H1 (cell line): ENCODE measurements at regions not wholly inside any gene's neighbourhood (a gene's known extent, or its start where the extent isn't known, plus 50 kb on each side); places are given as distances from the start of the nearest gene placed in this dataset.

Experiments
- CTCF ChIA-PET: fragments of 300-600 bp; sonication (Branson Sonifier 250); formaldehyde crosslinking; loops from one replicate; lab custom pipeline; 2021; ENCODE audit not compliant: partially characterized antibody; lab: Charles Lee
- POLR2A ChIA-PET: fragments of 300-600 bp; sonication (Branson Sonifier 250); formaldehyde crosslinking; loops from one replicate; lab custom pipeline; 2021; ENCODE audit warnings: inconsistent platforms; ENCODE audit not compliant: partially characterized antibody; lab: Charles Lee
- DNase-seq, 2 experiments: peaks; one replicate each; pipeline versions ENCODE4 v3.0.0 to v3.0.0-alpha.2; 2010 to 2022; ENCODE audit warnings: low spot score in 2 of 2, low read depth in 1 of 2, mixed read lengths in 1 of 2
- FAIRE-seq: peaks from 2 replicates; lab custom pipeline; 2011; peaks lifted over from hg19 to GRCh38; lab: Jason Lieb, UNC
- H2AFZ ChIP-seq: 2 replicates; pipeline ENCODE4 v1.8.1; 2012; ENCODE audit warnings: low read length, inconsistent platforms
- H2AK5ac ChIP-seq: 2 replicates; pipeline ENCODE4 v1.6.1; 2013; ENCODE audit warnings: low read depth, low read length
- H2BK120ac ChIP-seq: replicated peaks from 2 replicates; pipeline ENCODE3; 2013; ENCODE audit warnings: low read depth, low read length, inconsistent platforms
- H2BK12ac ChIP-seq: 2 replicates; pipeline ENCODE4 v1.6.1; 2013; ENCODE audit warnings: low read depth, low read length
- H2BK15ac ChIP-seq: 2 replicates; pipeline ENCODE4 v1.6.1; 2013; ENCODE audit warnings: low read length
- H2BK20ac ChIP-seq: 2 replicates; pipeline ENCODE4 v1.6.1; 2013; ENCODE audit warnings: low read length
- H2BK5ac ChIP-seq: 2 replicates; pipeline ENCODE4 v1.6.1; 2013; ENCODE audit warnings: low read depth, low read length
- H3K14ac ChIP-seq: 2 replicates; pipeline ENCODE4 v1.6.1; 2013; ENCODE audit warnings: inconsistent platforms; ENCODE audit not compliant: insufficient read length
- H3K18ac ChIP-seq: 2 replicates; pipeline ENCODE4 v1.6.1; 2013; ENCODE audit warnings: low read length; ENCODE audit errors: extremely low read depth
- H3K23ac ChIP-seq: 2 replicates; pipeline ENCODE4 v1.6.1; 2013; ENCODE audit warnings: inconsistent platforms; ENCODE audit not compliant: insufficient read length
- H3K23me2 ChIP-seq: 2 replicates; pipeline ENCODE4 v1.6.1; 2013; ENCODE audit warnings: low read depth, low read length
- H3K27ac ChIP-seq: 2 replicates; pipeline ENCODE4 v1.6.1; 2011; ENCODE audit warnings: low read depth, low read length, inconsistent platforms
- H3K27me3 ChIP-seq, 4 experiments: replicated peaks in 1 of 4; 1 replicate in 1 of 4; 2 replicates in 3 of 4; pipeline versions ENCODE4 v1.6.1 to v1.8.1; 2011 to 2013; ENCODE audit warnings: low read length in 3 of 4, mild to moderate bottlenecking in 3 of 4, inconsistent platforms in 2 of 4, mixed read lengths in 2 of 4, moderate library complexity in 1 of 4; ENCODE audit not compliant: control insufficient read depth in 3 of 4, insufficient read depth in 3 of 4; ENCODE audit errors: extremely low read depth in 1 of 4
- H3K36me3 ChIP-seq, 4 experiments: 2 replicates each; pipeline versions ENCODE4 v1.6.1 to v1.8.1; 2011 to 2013; ENCODE audit warnings: mild to moderate bottlenecking in 4 of 4, low read length in 3 of 4, moderate library complexity in 2 of 4, control low read depth in 1 of 4, inconsistent platforms in 1 of 4; ENCODE audit not compliant: insufficient read depth in 4 of 4, control insufficient read depth in 2 of 4
- H3K4ac ChIP-seq: replicated peaks from 2 replicates; pipeline ENCODE3; 2013; ENCODE audit warnings: low read length, low read depth, mixed read lengths, inconsistent platforms; ENCODE audit not compliant: insufficient read length
- H3K4me1 ChIP-seq, 4 experiments: replicated peaks in 1 of 4; 1 replicate in 1 of 4; 2 replicates in 3 of 4; pipeline versions ENCODE4 v1.6.1 to v1.8.1; 2011 to 2013; ENCODE audit warnings: low read length in 3 of 4, inconsistent platforms in 2 of 4, mixed read lengths in 1 of 4; ENCODE audit not compliant: insufficient read depth in 4 of 4, control insufficient read depth in 3 of 4
- H3K4me2 ChIP-seq, 2 experiments: 2 replicates each; pipeline versions ENCODE4 v1.6.1 to v1.8.1; 2011 to 2013; ENCODE audit warnings: low read depth in 2 of 2, low read length in 2 of 2, control low read depth in 1 of 2, inconsistent platforms in 1 of 2, mild to moderate bottlenecking in 1 of 2; ENCODE audit not compliant: insufficient read depth in 1 of 2
- H3K4me3 ChIP-seq, 4 experiments: fragments of 200-600, 300-600 bp in 1 of 4; sonication (generic), shearing (Covaris generic), sonication (Bioruptor Twin) in 1 of 4; 2 replicates each; pipeline versions ENCODE4 v1.5.1 to v1.8.1; 2011 to 2016; ENCODE audit warnings: low read length in 4 of 4, low read depth in 3 of 4, control low read depth in 2 of 4, inconsistent platforms in 2 of 4, mild to moderate bottlenecking in 2 of 4, mixed read lengths in 1 of 4, moderate library complexity in 1 of 4; ENCODE audit not compliant: insufficient read depth in 2 of 4; ENCODE audit errors: extremely low read depth in 1 of 4
- H3K56ac ChIP-seq: replicated peaks from 2 replicates; pipeline ENCODE3; 2013; ENCODE audit warnings: low read depth, mild to moderate bottlenecking, mixed read lengths, low read length, inconsistent platforms; ENCODE audit not compliant: insufficient read length
- H3K79me1 ChIP-seq: 2 replicates; pipeline ENCODE4 v1.6.1; 2013; ENCODE audit warnings: low read depth, low read length, control low read depth
- H3K79me2 ChIP-seq, 2 experiments: 2 replicates each; pipeline versions ENCODE4 v1.6.1 to v1.8.1; 2012 to 2013; ENCODE audit warnings: low read length in 2 of 2, mild to moderate bottlenecking in 2 of 2, inconsistent platforms in 1 of 2; ENCODE audit not compliant: insufficient read depth in 2 of 2, control insufficient read depth in 1 of 2
- H3K9ac ChIP-seq, 4 experiments: replicated peaks in 1 of 4; 1 replicate in 1 of 4; 2 replicates in 3 of 4; pipeline versions ENCODE4 v1.6.1 to v1.8.1; 2011 to 2013; ENCODE audit warnings: low read depth in 3 of 4, low read length in 3 of 4, control low read depth in 2 of 4, mild to moderate bottlenecking in 2 of 4, moderate library complexity in 2 of 4, inconsistent platforms in 1 of 4; ENCODE audit errors: extremely low read depth in 1 of 4
- H3K9me3 ChIP-seq, 2 experiments: 2 replicates each; pipeline versions ENCODE4 v1.6.1 to v1.8.1; 2012 to 2013; ENCODE audit warnings: mild to moderate bottlenecking in 2 of 2, moderate library complexity in 2 of 2, control low read depth in 1 of 2, inconsistent platforms in 1 of 2, low read depth in 1 of 2, low read length in 1 of 2, mixed read lengths in 1 of 2; ENCODE audit not compliant: insufficient read depth in 2 of 2
- H4K20me1 ChIP-seq, 2 experiments: replicated peaks in 1 of 2; 2 replicates each; pipeline versions ENCODE3 to v1.8.1; 2011 to 2013; ENCODE audit warnings: inconsistent platforms in 2 of 2, low read length in 2 of 2, mild to moderate bottlenecking in 1 of 2; ENCODE audit not compliant: insufficient read depth in 2 of 2, control insufficient read depth in 1 of 2
- H4K5ac ChIP-seq: 2 replicates; pipeline ENCODE4 v1.6.1; 2013; ENCODE audit warnings: low read length, low read depth, mixed read lengths, inconsistent platforms; ENCODE audit not compliant: insufficient read length
- H4K8ac ChIP-seq: 2 replicates; pipeline ENCODE4 v1.8.0; 2013; ENCODE audit warnings: mild to moderate bottlenecking, moderate library complexity, low read length, inconsistent platforms; ENCODE audit not compliant: insufficient read depth; ENCODE audit errors: extremely low read depth
- H4K91ac ChIP-seq: replicated peaks from 2 replicates; pipeline ENCODE3; 2013; ENCODE audit warnings: low read length, mixed read lengths, inconsistent platforms; ENCODE audit not compliant: insufficient read length
- BRCA1 ChIP-seq: IDR thresholded peaks from 2 replicates; pipeline ENCODE4 v1.6.1; 2012; ENCODE audit warnings: low read depth, low read length, improper control_type of control experiment
- CBX8 ChIP-seq: fragments of 300-800, 300-1000 bp; sonication (generic); IDR thresholded peaks from 2 replicates; pipeline ENCODE4 v1.7.1; 2016; ENCODE audit warnings: low read depth, low read length, borderline replicate concordance
- RXRA ChIP-seq: IDR thresholded peaks from 2 replicates; pipeline ENCODE4 v1.6.1; 2011; ENCODE audit warnings: low read depth, mild to moderate bottlenecking, low read length, moderate library complexity; ENCODE audit not compliant: insufficient read depth
- SAP30 ChIP-seq: fragments of 300-600 bp; sonication (generic); IDR thresholded peaks from 2 replicates; pipeline ENCODE4 v1.7.1; 2012; ENCODE audit warnings: low read length, moderate library complexity, mild to moderate bottlenecking, inconsistent platforms; ENCODE audit not compliant: insufficient read depth, insufficient replicate concordance
- SIN3A ChIP-seq, 2 experiments: IDR thresholded peaks in 1 of 2; conservative IDR thresholded peaks in 1 of 2; 2 replicates each; pipeline ENCODE4 v1.6.1; 2011 to 2012; ENCODE audit warnings: low read length in 2 of 2, improper control_type of control experiment in 1 of 2, low read depth in 1 of 2, mild to moderate bottlenecking in 1 of 2
- SP1 ChIP-seq: IDR thresholded peaks from 2 replicates; pipeline ENCODE4 v1.6.1; 2011; ENCODE audit warnings: low read depth, low read length
- SP4 ChIP-seq: IDR thresholded peaks from 2 replicates; pipeline ENCODE4 v1.6.1; 2012; ENCODE audit warnings: low read length, inconsistent platforms
- SUZ12 ChIP-seq: fragments of 200-600 bp; sonication (generic); IDR thresholded peaks from 2 replicates; pipeline ENCODE4 v1.6.1; 2012; ENCODE audit warnings: mild to moderate bottlenecking, inconsistent platforms, low read length, moderate library complexity, mixed read lengths
- WGBS, 2 experiments: shearing (Covaris generic) in 1 of 2; methylation state at CpG; one replicate each; pipeline versions ENCODE4 v1.1.6 to v1.1.7; 2013 to 2015; ENCODE audit warnings: low lambda C conversion rate in 2 of 2, mixed read lengths in 2 of 2, inconsistent platforms in 1 of 2, low coverage in 1 of 2, missing lambda C conversion rate in 1 of 2; ENCODE audit not compliant: insufficient replicate concordance in 2 of 2, insufficient coverage in 1 of 2, insufficient read length in 1 of 2; ENCODE audit errors: extremely low coverage in 1 of 2, missing lambda C conversion rate in 1 of 2; 5-methylcytosine and 5-hydroxymethylcytosine counted together
- TF ChIP-seq, protein P1 (sequence below): IDR thresholded peaks from 2 replicates; pipeline ENCODE4 v1.6.1; 2011; ENCODE audit warnings: low read depth, mild to moderate bottlenecking, low read length; ENCODE audit not compliant: insufficient read depth

DNA sequence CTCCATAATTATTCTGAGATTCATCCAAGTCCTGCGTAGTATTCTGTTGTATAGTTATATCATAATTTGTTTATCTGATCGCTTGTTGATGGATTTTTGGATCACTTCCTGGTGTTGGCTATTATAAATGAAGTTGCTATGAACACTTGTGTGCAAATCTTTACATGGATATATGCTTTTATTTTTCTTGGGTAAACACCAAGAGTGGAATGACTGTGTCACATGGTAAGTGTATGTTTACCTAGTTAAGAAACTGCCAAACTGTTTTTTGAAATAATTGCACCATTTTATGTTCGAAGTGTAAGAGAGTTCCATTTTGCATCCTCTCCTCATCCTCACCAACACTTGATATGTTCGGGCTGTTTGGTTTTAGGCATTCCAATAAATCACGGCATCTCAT lies 360.4 kb upstream of the FRG2C start:
- H2BK15ac ChIP-seq = no peak overlapping the region
- FAIRE-seq = no peak
- H2BK120ac ChIP-seq = no peak overlapping the region
- H3K27me3 ChIP-seq = no peaks in the 10 kb centered on the region
- no peaks in the 10 kb centered on the region for H3K36me3 ChIP-seq
- H4K91ac ChIP-seq = no peak overlapping the region
- no peak overlapping the region for H3K4ac ChIP-seq
- no peaks in the 10 kb centered on the region for H3K9me3 ChIP-seq
- no peaks in the 10 kb centered on the region for H3K4me1 ChIP-seq
- H3K4me3 ChIP-seq = no peak overlapping the region
- no peak for DNase-seq
- no peak overlapping the region for H4K8ac ChIP-seq
- H3K23me2 ChIP-seq = no peaks in the 10 kb centered on the region
- H2AFZ ChIP-seq = no peak overlapping the region
- H3K4me2 ChIP-seq = no peak overlapping the region
- 92% methylated on average over 5 of the region's 5 CpGs; no CpG with 5 or more reads in 1 of the 2 experiments for WGBS, 2 experiments
- no peak overlapping the region for H3K27ac ChIP-seq
- H3K9ac ChIP-seq = no peak overlapping the region
- no peak overlapping the region for H3K23ac ChIP-seq
- no peak overlapping the region for H3K56ac ChIP-seq
- no peak overlapping the region for H3K14ac ChIP-seq
- no peak overlapping the region for H3K18ac ChIP-seq
- CTCF ChIA-PET = interaction anchor here (1.0 to 3.1 kb wide), 5 partner anchors 10 to 125 kb away, joined by 3 to 15 read pairs (median 5); no protein-coding TSS in a partner anchor
- POLR2A ChIA-PET = no interaction called here
- no peak overlapping the region for H2BK12ac ChIP-seq
- no peaks in the 10 kb centered on the region for H3K79me2 ChIP-seq
- no peak overlapping the region for H2AK5ac ChIP-seq
- H2BK20ac ChIP-seq = no peak overlapping the region
- H3K79me1 ChIP-seq = no peaks in the 10 kb centered on the region
- no peak overlapping the region for H4K5ac ChIP-seq
- H2BK5ac ChIP-seq = no peak overlapping the region
- no peaks in the 10 kb centered on the region for H4K20me1 ChIP-seq
- TF ChIP-seq BRCA1 (no peak), SP4 (no peak), SP1 (no peak), SIN3A (conservative IDR thresholded peaks at IDR 0.05 in 1 of 2, IDR thresholded peaks at IDR 0.05 in 1 of 2; ENCODE audit: low read depth in 1 of 2, low read length in 2 of 2) (no peak), CBX8 (no peak), SUZ12 (no peak), SAP30 (no peak), RXRA (no peak)
- TF ChIP-seq, protein P1, sequence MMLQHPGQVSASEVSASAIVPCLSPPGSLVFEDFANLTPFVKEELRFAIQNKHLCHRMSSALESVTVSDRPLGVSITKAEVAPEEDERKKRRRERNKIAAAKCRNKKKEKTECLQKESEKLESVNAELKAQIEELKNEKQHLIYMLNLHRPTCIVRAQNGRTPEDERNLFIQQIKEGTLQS = no peak
